ENCODE measurements at regions not wholly inside any gene's neighbourhood (a gene's known extent, or its start where the extent isn't known, plus 50 kb on each side); places are given as distances from the start of the nearest gene placed in this dataset.

DNA sequence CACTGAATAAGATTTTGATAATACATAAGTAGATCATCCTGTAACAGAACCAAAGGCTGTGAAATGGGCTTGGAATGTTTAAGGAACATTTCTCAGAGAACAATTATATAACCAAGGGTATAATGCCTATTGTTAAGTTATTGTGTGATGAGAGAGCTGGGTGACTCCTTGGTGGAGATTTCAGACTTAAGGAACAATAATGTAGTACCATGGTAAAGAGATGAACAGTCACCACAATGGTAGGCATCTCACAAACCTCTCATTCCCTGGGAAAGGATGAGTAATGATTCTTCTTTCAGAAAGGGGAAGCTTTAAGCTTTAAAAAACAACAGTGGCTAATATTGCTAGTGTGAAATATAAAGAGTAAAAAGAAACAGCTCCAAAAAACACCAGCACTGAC is 147.4 kb downstream of the TRIM36 start:
- H3K36me3 Mint-ChIP-seq (ENCODE audit: low read depth) = no peaks in the 10 kb centered on the region

DNA sequence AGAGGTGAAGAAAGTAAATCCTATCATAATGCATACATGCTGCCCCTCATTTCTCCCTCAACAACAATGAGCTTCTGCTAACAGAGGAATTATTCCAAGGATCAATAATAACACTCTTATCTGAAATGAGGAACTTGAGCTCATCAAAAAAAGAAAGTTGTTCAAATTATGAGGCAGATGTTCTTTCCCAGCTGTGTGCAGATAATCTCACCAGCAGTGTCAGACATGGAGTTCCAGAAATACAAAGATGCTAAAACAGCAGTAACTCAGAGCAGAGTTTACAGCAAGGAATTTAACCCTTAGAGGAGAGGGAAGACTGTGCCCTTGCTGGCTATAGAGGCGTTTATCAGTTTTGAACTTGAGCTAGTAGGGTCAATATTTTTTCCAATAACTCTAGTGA is 153.1 kb downstream of the TRIM36 start:
- no peak for DNase-seq
- H3K4me1 Mint-ChIP-seq = no peaks in the 10 kb centered on the region
- no peaks in the 10 kb centered on the region for H3K9me3 Mint-ChIP-seq
- H3K27ac Mint-ChIP-seq = no peak overlapping the region
- H3K4me3 Mint-ChIP-seq = no peak overlapping the region
- no peaks in the 10 kb centered on the region for H3K36me3 Mint-ChIP-seq (ENCODE audit: low read depth)
- TF ChIP-seq, protein P1, sequence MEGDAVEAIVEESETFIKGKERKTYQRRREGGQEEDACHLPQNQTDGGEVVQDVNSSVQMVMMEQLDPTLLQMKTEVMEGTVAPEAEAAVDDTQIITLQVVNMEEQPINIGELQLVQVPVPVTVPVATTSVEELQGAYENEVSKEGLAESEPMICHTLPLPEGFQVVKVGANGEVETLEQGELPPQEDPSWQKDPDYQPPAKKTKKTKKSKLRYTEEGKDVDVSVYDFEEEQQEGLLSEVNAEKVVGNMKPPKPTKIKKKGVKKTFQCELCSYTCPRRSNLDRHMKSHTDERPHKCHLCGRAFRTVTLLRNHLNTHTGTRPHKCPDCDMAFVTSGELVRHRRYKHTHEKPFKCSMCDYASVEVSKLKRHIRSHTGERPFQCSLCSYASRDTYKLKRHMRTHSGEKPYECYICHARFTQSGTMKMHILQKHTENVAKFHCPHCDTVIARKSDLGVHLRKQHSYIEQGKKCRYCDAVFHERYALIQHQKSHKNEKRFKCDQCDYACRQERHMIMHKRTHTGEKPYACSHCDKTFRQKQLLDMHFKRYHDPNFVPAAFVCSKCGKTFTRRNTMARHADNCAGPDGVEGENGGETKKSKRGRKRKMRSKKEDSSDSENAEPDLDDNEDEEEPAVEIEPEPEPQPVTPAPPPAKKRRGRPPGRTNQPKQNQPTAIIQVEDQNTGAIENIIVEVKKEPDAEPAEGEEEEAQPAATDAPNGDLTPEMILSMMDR (IDR thresholded peaks at IDR 0.05) = no peak
- peaks cover 5% of the 10 kb centered on the region for H3K27me3 Mint-ChIP-seq (ENCODE audit: low read depth, poor library complexity)

More for the DNA sequence above, 147.4 kb downstream of the TRIM36 start:
- H3K4me3 Mint-ChIP-seq = no peak overlapping the region
- peaks cover 7% of the 10 kb centered on the region for H3K27me3 Mint-ChIP-seq (ENCODE audit: low read depth, poor library complexity)
- no peaks in the 10 kb centered on the region for H3K4me1 Mint-ChIP-seq
- TF ChIP-seq, protein P1 (IDR thresholded peaks at IDR 0.05) = no peak
- H3K27ac Mint-ChIP-seq = no peak overlapping the region
- no peaks in the 10 kb centered on the region for H3K9me3 Mint-ChIP-seq
- DNase-seq = no peak

DNA sequence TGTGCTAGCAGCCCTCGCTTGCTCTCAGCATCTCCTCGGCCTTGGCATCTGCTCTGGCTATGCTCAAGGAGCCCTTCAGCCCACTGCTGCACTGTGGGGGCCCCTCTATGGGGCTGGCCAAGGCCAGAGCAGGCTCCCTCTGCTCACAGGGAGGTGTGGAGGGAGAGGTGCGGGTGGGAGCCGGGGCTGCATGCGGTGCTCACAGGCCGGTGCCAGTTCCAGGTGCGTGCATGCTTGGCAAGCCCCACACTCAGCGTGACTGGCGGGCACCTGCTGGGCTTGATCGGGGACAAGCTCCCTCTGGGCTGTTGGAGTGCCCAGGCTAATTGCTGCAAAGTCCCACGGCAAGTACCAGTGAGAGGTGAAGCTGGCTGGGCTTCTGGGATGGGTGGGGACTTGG is 170.5 kb downstream of the TRIM36 start:
- TF ChIP-seq, protein P1 (IDR thresholded peaks at IDR 0.05) = no peak
- H3K36me3 Mint-ChIP-seq (ENCODE audit: low read depth) = no peaks in the 10 kb centered on the region
- H3K9me3 Mint-ChIP-seq = no peaks in the 10 kb centered on the region
- H3K27ac Mint-ChIP-seq = no peak overlapping the region
- no peak for DNase-seq
- peaks cover 7% of the 10 kb centered on the region for H3K27me3 Mint-ChIP-seq (ENCODE audit: low read depth, poor library complexity)
- H3K4me1 Mint-ChIP-seq = no peaks in the 10 kb centered on the region
- H3K4me3 Mint-ChIP-seq = no peak overlapping the region

DNA sequence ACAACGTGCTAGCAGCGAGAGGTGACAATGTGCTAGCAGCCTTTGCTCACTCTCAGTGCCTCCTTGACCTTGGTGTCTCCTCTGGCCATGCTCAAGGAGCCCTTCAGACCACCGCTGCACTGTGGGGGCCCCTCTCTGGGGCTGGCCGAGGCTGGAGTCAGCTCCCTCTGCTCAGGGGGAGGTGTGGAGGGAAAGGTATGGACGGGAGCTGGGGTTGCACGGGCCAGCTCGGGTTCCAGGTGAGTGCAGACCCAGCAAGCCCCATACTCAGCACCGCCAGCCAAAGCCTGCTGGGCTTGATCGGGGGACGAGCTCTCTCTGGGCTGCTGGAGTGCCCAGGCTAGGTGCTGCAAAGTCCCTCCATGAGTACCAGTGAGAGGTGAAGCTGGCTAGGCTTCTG is 180.2 kb downstream of the TRIM36 start:
- Mint-ChIP-seq H3K27ac (no peak overlapping the region), H3K4me3 (no peak overlapping the region), H3K9me3 (peaks cover 3% of the 10 kb centered on the region), H3K27me3 (ENCODE audit: low read depth, poor library complexity) (no peaks in the 10 kb centered on the region), H3K36me3 (ENCODE audit: low read depth) (no peaks in the 10 kb centered on the region), H3K4me1 (no peaks in the 10 kb centered on the region)
- no peak for DNase-seq
- TF ChIP-seq, protein P1 (IDR thresholded peaks at IDR 0.05) = no peak

DNA sequence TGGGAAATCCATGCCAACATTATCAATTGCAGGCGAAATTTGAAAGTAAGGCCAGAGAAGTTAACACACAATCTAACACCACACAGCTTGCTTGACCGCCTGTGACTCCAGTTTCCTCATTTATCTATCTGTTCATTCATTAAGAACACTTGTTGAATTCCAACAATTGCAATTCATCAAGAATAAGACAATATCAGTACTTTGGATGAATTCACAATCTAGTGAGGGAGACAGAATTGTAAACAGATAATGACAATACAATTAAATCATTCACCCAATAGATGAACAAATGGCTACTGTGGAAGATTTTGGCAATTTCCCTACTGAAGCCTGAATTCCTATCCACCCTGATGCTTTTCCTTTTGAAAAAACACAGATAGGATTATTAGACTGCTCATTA is 181.6 kb downstream of the TRIM36 start:
- TF ChIP-seq, protein P1 (IDR thresholded peaks at IDR 0.05) = no peak
- H3K4me1 Mint-ChIP-seq = no peaks in the 10 kb centered on the region
- no peak overlapping the region for H3K27ac Mint-ChIP-seq
- no peaks in the 10 kb centered on the region for H3K27me3 Mint-ChIP-seq (ENCODE audit: low read depth, poor library complexity)
- H3K4me3 Mint-ChIP-seq = no peak overlapping the region
- no peaks in the 10 kb centered on the region for H3K36me3 Mint-ChIP-seq (ENCODE audit: low read depth)
- H3K9me3 Mint-ChIP-seq = peaks cover 3% of the 10 kb centered on the region
- DNase-seq = no peak

DNA sequence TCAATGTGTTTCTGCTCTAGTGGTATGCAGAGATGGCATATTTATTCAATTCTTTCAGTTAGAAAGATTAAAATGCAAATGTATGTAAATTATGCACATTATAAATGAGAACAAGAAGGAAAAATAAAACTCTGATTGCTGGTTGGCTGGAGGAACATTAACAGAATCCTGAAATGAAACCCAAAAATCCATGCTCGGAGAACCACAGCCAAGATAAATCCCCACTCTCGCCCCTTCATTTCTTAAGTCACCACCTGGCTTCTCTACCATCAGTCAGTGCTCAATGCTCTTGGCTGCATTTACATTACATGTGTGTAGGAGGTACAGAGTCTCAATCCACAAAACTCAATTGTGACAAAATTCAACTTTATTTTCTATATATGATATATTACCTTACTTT is 184.9 kb downstream of the TRIM36 start:
- H3K4me1 Mint-ChIP-seq = no peaks in the 10 kb centered on the region
- no peak overlapping the region for H3K27ac Mint-ChIP-seq
- peaks cover 2% of the 10 kb centered on the region for H3K27me3 Mint-ChIP-seq (ENCODE audit: low read depth, poor library complexity)
- no peaks in the 10 kb centered on the region for H3K36me3 Mint-ChIP-seq (ENCODE audit: low read depth)
- TF ChIP-seq, protein P1 (IDR thresholded peaks at IDR 0.05) = no peak
- no peak overlapping the region for H3K4me3 Mint-ChIP-seq
- no peak for DNase-seq
- H3K9me3 Mint-ChIP-seq = peaks cover 3% of the 10 kb centered on the region
